Activated T-cell treated with anti-CD3 and anti-CD28 coated beads for 24 hours (primary cell): ENCODE measurements at regions not wholly inside any gene's neighbourhood (a gene's known extent, or its start where the extent isn't known, plus 50 kb on each side); places are given as distances from the start of the nearest gene placed in this dataset.
"Not testable (repeated sequence)": the region's sequence is repeated elsewhere in the genome, so short reads cannot be mapped to it uniquely, and the experiment has no call there.

Experiments
- DNase-seq: peaks from one replicate; pipeline ENCODE4 v3.0.0-alpha.2; 2020; ENCODE audit warnings: low read depth

GRCh38 chr6:121925534-121926255 is 473.8 kb upstream of the HSF2 start:
- no peak for DNase-seq

- no peak for DNase-seq
These were observed 470.2 kb upstream of the HSF2 start for GRCh38 chr6:121929301-121929700.

GRCh38 chr6:121932076-121932991 is 467.1 kb upstream of the HSF2 start:
- DNase-seq, result no peak

GRCh38 chr6:121934451-121934850 is 465.0 kb upstream of the HSF2 start:
- no peak for DNase-seq

- no peak for DNase-seq
These were observed 458.7 kb upstream of the HSF2 start for GRCh38 chr6:121940728-121941127.

- no peak for DNase-seq
These were observed 455.1 kb upstream of the HSF2 start for GRCh38 chr6:121944354-121944753.

GRCh38 chr6:121951123-121951522 is 448.3 kb upstream of the HSF2 start:
- no peak for DNase-seq

GRCh38 chr6:121951918-121952379 is 447.5 kb upstream of the HSF2 start:
- DNase-seq, result no peak

- DNase-seq, result not testable (repeated sequence)
These were observed 444.1 kb upstream of the HSF2 start for GRCh38 chr6:121955401-121955800.

- DNase-seq, result no peak
These were observed 442.7 kb upstream of the HSF2 start for GRCh38 chr6:121956782-121957181.

- no peak for DNase-seq
These were observed 440.0 kb upstream of the HSF2 start for GRCh38 chr6:121959501-121959900.

GRCh38 chr6:121961619-121962125 is 437.8 kb upstream of the HSF2 start:
- DNase-seq, result no peak

GRCh38 chr6:121963826-121964225 is 435.6 kb upstream of the HSF2 start:
- DNase-seq, result no peak

- DNase-seq, result no peak
These were observed 433.7 kb upstream of the HSF2 start for GRCh38 chr6:121965739-121966138.

- no peak for DNase-seq
These were observed 431.8 kb upstream of the HSF2 start for GRCh38 chr6:121967631-121968030.

- DNase-seq, result no peak
These were observed 427.5 kb upstream of the HSF2 start for GRCh38 chr6:121971931-121972335.

GRCh38 chr6:121984956-121985355 is 414.5 kb upstream of the HSF2 start:
- no peak for DNase-seq

- no peak for DNase-seq
These were observed 406.1 kb upstream of the HSF2 start for GRCh38 chr6:121993362-121993761.

- DNase-seq, result no peak
These were observed 404.5 kb upstream of the HSF2 start for GRCh38 chr6:121994919-121995318.

GRCh38 chr6:121998631-121999030 is 400.8 kb upstream of the HSF2 start:
- no peak for DNase-seq

- no peak for DNase-seq
These were observed 399.9 kb upstream of the HSF2 start for GRCh38 chr6:121999456-122000065.

- no peak for DNase-seq
These were observed 393.8 kb upstream of the HSF2 start for GRCh38 chr6:122005661-122006060.

- no peak for DNase-seq
These were observed 392.1 kb upstream of the HSF2 start for GRCh38 chr6:122007339-122007738.
